AML-193 (cell line): ENCODE measurements at regions not wholly inside any gene's neighbourhood (a gene's known extent, or its start where the extent isn't known, plus 50 kb on each side); places are given as distances from the start of the nearest gene placed in this dataset.
"Not testable (repeated sequence)": the region's sequence is repeated elsewhere in the genome, so short reads cannot be mapped to it uniquely, and the experiment has no call there.

Source experiments
- DNase-seq, 2 experiments: peaks; one replicate each; lab custom pipeline; 2025; lab: John Stamatoyannopoulos, UW

GRCh38 chrX:43225626-43226328, 430.3 kb upstream of the MAOA start:
- no peak for DNase-seq

GRCh38 chrX:43238461-43238945, 417.6 kb upstream of the MAOA start:
- no peak for DNase-seq

- DNase-seq: no peak
These were observed 416.7 kb upstream of the MAOA start for GRCh38 chrX:43239356-43239755.

GRCh38 chrX:43255596-43255995, 400.5 kb upstream of the MAOA start:
- DNase-seq: no peak

- DNase-seq: no peak
These were observed 389.6 kb upstream of the MAOA start for GRCh38 chrX:43266487-43266886.

GRCh38 chrX:43267652-43268051, 388.4 kb upstream of the MAOA start:
- no peak for DNase-seq

GRCh38 chrX:43269201-43269600, 386.9 kb upstream of the MAOA start:
- no peak for DNase-seq

- no peak for DNase-seq
These were observed 378.2 kb upstream of the MAOA start for GRCh38 chrX:43277879-43278278.

GRCh38 chrX:43278440-43278839, 377.7 kb upstream of the MAOA start:
- no peak for DNase-seq

GRCh38 chrX:43279341-43279808, 376.7 kb upstream of the MAOA start:
- DNase-seq: no peak

- no peak for DNase-seq
These were observed 372.9 kb upstream of the MAOA start for GRCh38 chrX:43283187-43283586.

- DNase-seq: not testable (repeated sequence)
These were observed 344.5 kb upstream of the MAOA start for GRCh38 chrX:43311625-43312024.

GRCh38 chrX:43313035-43313434, 343.1 kb upstream of the MAOA start:
- no peak for DNase-seq

- DNase-seq: no peak
These were observed 341.6 kb upstream of the MAOA start for GRCh38 chrX:43314525-43314924.

- no peak for DNase-seq
These were observed 340.5 kb upstream of the MAOA start for GRCh38 chrX:43315622-43316021.

GRCh38 chrX:43316146-43316545, 340.0 kb upstream of the MAOA start:
- no peak for DNase-seq

- no peak for DNase-seq
These were observed 338.7 kb upstream of the MAOA start for GRCh38 chrX:43317378-43317777.

- no peak for DNase-seq
These were observed 327.6 kb upstream of the MAOA start for GRCh38 chrX:43328358-43328946.

- DNase-seq: no peak
These were observed 322.6 kb upstream of the MAOA start for GRCh38 chrX:43333543-43333942.

GRCh38 chrX:43345166-43345565, 310.9 kb upstream of the MAOA start:
- no peak for DNase-seq

- peak; percentile 14 to 20 for DNase-seq
These were observed 306.7 kb upstream of the MAOA start for GRCh38 chrX:43349363-43349762.

- DNase-seq: no peak
These were observed 305.2 kb upstream of the MAOA start for GRCh38 chrX:43350935-43351334.

GRCh38 chrX:43357741-43358140, 298.4 kb upstream of the MAOA start:
- DNase-seq: no peak

- no peak for DNase-seq
These were observed 283.1 kb upstream of the MAOA start for GRCh38 chrX:43373032-43373431.
